ENCODE measurements at regions not wholly inside any gene's neighbourhood (a gene's known extent, or its start where the extent isn't known, plus 50 kb on each side); places are given as distances from the start of the nearest gene placed in this dataset.

GRCh38 chr3:193780810-193781478, 187.9 kb downstream of the OPA1 start:
- DNase-seq = peak; percentile 74

GRCh38 chr3:193782276-193782647, 189.3 kb downstream of the OPA1 start:
- no peak for DNase-seq

GRCh38 chr3:193782747-193783146, 189.7 kb downstream of the OPA1 start:
- DNase-seq = no peak

- no peak for DNase-seq
Observed at GRCh38 chr3:193783166-193783896, 190.3 kb downstream of the OPA1 start.

GRCh38 chr3:193784822-193785221, 191.8 kb downstream of the OPA1 start:
- no peak for DNase-seq

GRCh38 chr3:193787496-193787870, 194.5 kb downstream of the OPA1 start:
- DNase-seq = no peak

GRCh38 chr3:193788189-193788991, 195.4 kb downstream of the OPA1 start:
- peak; percentile 93 for DNase-seq

GRCh38 chr3:193789455-193789854, 196.4 kb downstream of the OPA1 start:
- no peak for DNase-seq

GRCh38 chr3:193790086-193790990, 197.3 kb downstream of the OPA1 start:
- no peak for DNase-seq

- DNase-seq = no peak
Observed at GRCh38 chr3:193791041-193792032, 198.3 kb downstream of the OPA1 start.

- DNase-seq = no peak
Observed at GRCh38 chr3:193793123-193793522, 200.1 kb downstream of the OPA1 start.

GRCh38 chr3:193794002-193794881, 201.2 kb downstream of the OPA1 start:
- no peak for DNase-seq

- no peak for DNase-seq
Observed at GRCh38 chr3:193795062-193795690, 202.2 kb downstream of the OPA1 start.

GRCh38 chr3:193796089-193796488, 203.1 kb downstream of the OPA1 start:
- DNase-seq = no peak

- no peak for DNase-seq
Observed at GRCh38 chr3:193797566-193797965, 204.6 kb downstream of the OPA1 start.

- DNase-seq = no peak
Observed at GRCh38 chr3:193798051-193798450, 205.0 kb downstream of the OPA1 start.

- DNase-seq = no peak
Observed at GRCh38 chr3:193800138-193801043, 207.4 kb downstream of the OPA1 start.

- no peak for DNase-seq
Observed at GRCh38 chr3:193801097-193801496, 208.1 kb downstream of the OPA1 start.

- DNase-seq = peak; percentile 86
Observed at GRCh38 chr3:193803288-193803687, 210.3 kb downstream of the OPA1 start.

Data from NCI-H146 (cell line).